HCT116 (cell line): ENCODE measurements at regions not wholly inside any gene's neighbourhood (a gene's known extent, or its start where the extent isn't known, plus 50 kb on each side); places are given as distances from the start of the nearest gene placed in this dataset.

Experiments
- ATAC-seq: fragments of 200-7000 bp; cut with Tn5 transposase; 2 replicates; pipeline ENCODE4 v1.9.1; 2020; ENCODE audit warnings: mild to moderate bottlenecking, moderate library complexity
- BruUV-seq: library from RNA; stranded (reverse); fragments of 400-500 nt; replicated peaks from 2 replicates; lab custom pipeline; 2021; lab: Mats Ljungman, UMichigan
- CTCF ChIA-PET: fragments of 300-600 bp; sonication (Branson Sonifier 250); formaldehyde crosslinking; loops from one replicate; lab custom pipeline; 2021; ENCODE audit warnings: antibody characterized with exemption; lab: Charles Lee
- POLR2A ChIA-PET: fragments of 300-600, 350-600 bp; sonication (Branson Sonifier 250); formaldehyde crosslinking; loops from one replicate; lab custom pipeline; 2021; ENCODE audit warnings: antibody characterized with exemption; lab: Charles Lee
- RAD21 ChIA-PET, 2 experiments: fragments of 300-600 bp; sonication (Branson Sonifier 250); formaldehyde crosslinking; loops; one replicate each; lab custom pipeline; 2023; ENCODE audit warnings: low total read pairs in 2 of 2; ENCODE audit not compliant: uncharacterized antibody in 2 of 2, unreplicated experiment in 2 of 2, low non-redundant PET in 1 of 2; lab: Charles Lee
- DNase-seq: peaks from one replicate; pipeline ENCODE4 v3.0.0-alpha.2; 2010; ENCODE audit warnings: low read depth, low spot score
- H2AFZ ChIP-seq: fragments of 200-600 bp; shearing (Covaris generic), sonication (generic); 2 replicates; pipeline ENCODE4 v1.6.1; 2017; ENCODE audit warnings: low read depth, mixed run types, mixed read lengths, antibody characterized with exemption, low read length; ENCODE audit not compliant: poor library complexity, severe bottlenecking
- H3K27ac ChIP-seq: 2 replicates; pipeline ENCODE4 v1.5.1; 2012; ENCODE audit warnings: low read depth, low read length
- H3K27me3 ChIP-seq: fragments of 200-600 bp; sonication (generic); 2 replicates; pipeline ENCODE4 v1.6.1; 2016; ENCODE audit warnings: mixed run types, low read length, mixed read lengths; ENCODE audit not compliant: insufficient read depth
- H3K36me3 ChIP-seq, 2 experiments: fragments of 200-500 bp in 1 of 2; fragments of 200-600 bp in 1 of 2; sonication (Bioruptor generic) in 1 of 2; sonication (generic) in 1 of 2; 2 replicates each; pipeline versions ENCODE4 v1.5.1 to v1.6.1; 2014 to 2016; ENCODE audit warnings: low read length in 2 of 2, inconsistent platforms in 1 of 2, mixed read lengths in 1 of 2, mixed run types in 1 of 2; ENCODE audit not compliant: insufficient read depth in 2 of 2, control insufficient read depth in 1 of 2
- H3K4me1 ChIP-seq, 2 experiments: fragments of 200-600 bp in 1 of 2; sonication (generic) in 1 of 2; 2 replicates each; pipeline versions ENCODE4 v1.5.1 to v1.6.1; 2012 to 2017; ENCODE audit warnings: low read length in 2 of 2, inconsistent platforms in 1 of 2, mild to moderate bottlenecking in 1 of 2, mixed read lengths in 1 of 2, mixed run types in 1 of 2, moderate library complexity in 1 of 2; ENCODE audit not compliant: insufficient read depth in 2 of 2, control insufficient read depth in 1 of 2
- H3K4me2 ChIP-seq: fragments of 200-600 bp; sonication (generic); 2 replicates; pipeline ENCODE4 v1.6.1; 2017; ENCODE audit warnings: mixed run types, low read length, mixed read lengths
- H3K4me3 ChIP-seq, 2 experiments: fragments of 200-600 bp in 1 of 2; sonication (generic) in 1 of 2; replicated peaks in 1 of 2; 2 replicates each; pipeline ENCODE4 v1.5.1; 2011 to 2016; ENCODE audit warnings: low read length in 2 of 2, control low read depth in 1 of 2, low read depth in 1 of 2, mild to moderate bottlenecking in 1 of 2, mixed read lengths in 1 of 2, mixed run types in 1 of 2
- H3K79me2 ChIP-seq: fragments of 200-600 bp; sonication (generic); 2 replicates; pipeline ENCODE4 v1.6.1; 2017; ENCODE audit warnings: mild to moderate bottlenecking, mixed run types, low read length, moderate library complexity, mixed read lengths; ENCODE audit not compliant: insufficient read depth
- H3K9ac ChIP-seq: fragments of 200-600 bp; sonication (generic); 2 replicates; pipeline ENCODE4 v1.6.1; 2016; ENCODE audit warnings: low read length, mixed read lengths
- H3K9me2 ChIP-seq: fragments of 200-600 bp; sonication (generic), shearing (Covaris generic); 2 replicates; pipeline ENCODE4 v1.6.1; 2017; ENCODE audit warnings: mixed run types, mild to moderate bottlenecking, moderate library complexity; ENCODE audit not compliant: insufficient read depth
- H3K9me3 ChIP-seq, 2 experiments: fragments of 200-500 bp in 1 of 2; fragments of 200-600 bp in 1 of 2; sonication (Bioruptor generic) in 1 of 2; sonication (generic) in 1 of 2; 2 replicates each; pipeline ENCODE4 v1.6.1; 2014 to 2017; ENCODE audit warnings: low read length in 2 of 2, mixed read lengths in 2 of 2, inconsistent platforms in 1 of 2, low read depth in 1 of 2, mild to moderate bottlenecking in 1 of 2, mixed run types in 1 of 2, moderate library complexity in 1 of 2; ENCODE audit not compliant: control insufficient read depth in 1 of 2, insufficient read depth in 1 of 2
- H4K20me1 ChIP-seq: fragments of 200-600 bp; sonication (generic), shearing (Covaris generic); 2 replicates; pipeline ENCODE4 v1.6.1; 2017; ENCODE audit warnings: mixed run types, mild to moderate bottlenecking, moderate library complexity; ENCODE audit not compliant: insufficient read depth
- CEBPB ChIP-seq: IDR thresholded peaks from 2 replicates; pipeline ENCODE4 v1.6.1; 2012; ENCODE audit warnings: low read depth
- CTCF ChIP-seq, 3 experiments: fragments of 200-600 bp in 1 of 3; sonication (generic) in 1 of 3; IDR thresholded peaks in 2 of 3; conservative IDR thresholded peaks in 1 of 3; 2 replicates each; pipeline ENCODE4 v1.5.1; 2012 to 2017; ENCODE audit warnings: low read depth in 2 of 3, low read length in 2 of 3, antibody characterized with exemption in 1 of 3, borderline replicate concordance in 1 of 3, control low read depth in 1 of 3, mild to moderate bottlenecking in 1 of 3, mixed read lengths in 1 of 3, mixed run types in 1 of 3, moderate library complexity in 1 of 3; ENCODE audit not compliant: insufficient read depth in 1 of 3
- EGR1 ChIP-seq: IDR thresholded peaks from 2 replicates; pipeline ENCODE4 v1.6.1; 2012; ENCODE audit warnings: low read depth
- EZH2phosphoT487 ChIP-seq: fragments of 200-600 bp; IDR thresholded peaks from 2 replicates; pipeline ENCODE4 v1.6.1; 2018; ENCODE audit warnings: antibody characterized with exemption, borderline replicate concordance
- RAD21 ChIP-seq: IDR thresholded peaks from 2 replicates; pipeline ENCODE4 v1.6.1; 2012; ENCODE audit warnings: low read depth, mild to moderate bottlenecking
- TCF7L2 ChIP-seq: IDR thresholded peaks from 2 replicates; pipeline ENCODE4 v1.7.0; 2011; ENCODE audit warnings: borderline replicate concordance, inconsistent platforms; ENCODE audit not compliant: insufficient read depth, insufficient read length; ENCODE audit errors: extremely low read depth
- YY1 ChIP-seq: IDR thresholded peaks from 2 replicates; pipeline ENCODE4 v1.6.1; 2011; ENCODE audit warnings: low read length, low read depth, moderate library complexity, mild to moderate bottlenecking; ENCODE audit not compliant: insufficient replicate concordance; ENCODE audit errors: extremely low read depth
- ZBTB33 ChIP-seq: IDR thresholded peaks from 2 replicates; pipeline ENCODE4 v1.6.1; 2011; ENCODE audit warnings: mild to moderate bottlenecking, low read length, moderate library complexity; ENCODE audit not compliant: insufficient replicate concordance; ENCODE audit errors: extremely low read depth
- ZFX ChIP-seq: fragments of 450-650 bp; IDR thresholded peaks from 2 replicates; pipeline ENCODE4 v1.6.1; 2017
- ZNF274 ChIP-seq: fragments of 200-500 bp; sonication (Bioruptor generic); IDR thresholded peaks from 2 replicates; pipeline ENCODE4 v1.6.1; 2014; ENCODE audit warnings: mild to moderate bottlenecking, low read depth, low read length, inconsistent platforms
- intact Hi-C: fragments of 100-400 bp; cut with micrococcal nuclease; formaldehyde crosslinking; loops from 2 replicates; pipeline ENCODE4 v1.10.0; 2022

GRCh38 chr14:56899829-56900228 is 89.5 kb upstream of the OTX2 start:
- Histone ChIP-seq H3K9me2 (no peaks in the 10 kb centered on the region), H3K4me2 (no peak overlapping the region), H2AFZ (no peak overlapping the region), H4K20me1 (no peaks in the 10 kb centered on the region), H3K4me1 (no peaks in the 10 kb centered on the region), H3K4me3 (no peak overlapping the region), H3K27ac (no peak overlapping the region), H3K36me3 (no peaks in the 10 kb centered on the region), H3K9me3 (no peaks in the 10 kb centered on the region), H3K27me3 (peaks cover 43% of the 10 kb centered on the region), H3K9ac (no peak overlapping the region), H3K79me2 (no peaks in the 10 kb centered on the region)
- DNase-seq (no peak), ATAC-seq (no peak)
- no peak for TF ChIP-seq CEBPB
- TF ChIP-seq TCF7L2, result no peak
- no peak for TF ChIP-seq RAD21
- no peak for TF ChIP-seq YY1
- no peak for TF ChIP-seq CTCF (IDR thresholded peaks at IDR 0.05 in 2 of 3, conservative IDR thresholded peaks at IDR 0.05 in 1 of 3; ENCODE audit: borderline replicate concordance in 1 of 3, insufficient read depth in 1 of 3, low read depth in 2 of 3, low read length in 2 of 3)
- no peak for TF ChIP-seq EGR1
- TF ChIP-seq EZH2phosphoT487, result no peak
- TF ChIP-seq ZBTB33, result no peak
- no peak for TF ChIP-seq ZNF274
- TF ChIP-seq ZFX, result no peak
- RAD21 ChIA-PET, result no interaction called here
- CTCF ChIA-PET, result no interaction called here
- BruUV-seq, result no TSS peak
- intact Hi-C loops, result no loop called here
- POLR2A ChIA-PET, result no interaction called here
